ENCODE measurements at regions not wholly inside any gene's neighbourhood (a gene's known extent, or its start where the extent isn't known, plus 50 kb on each side); places are given as distances from the start of the nearest gene placed in this dataset.

- TF ChIP-seq EZH2 (IDR thresholded peaks at IDR 0.05; ENCODE audit: borderline replicate concordance, low read length), result no peak
- TF ChIP-seq CTCF (conservative IDR thresholded peaks at IDR 0.05 in 1 of 2, IDR thresholded peaks at IDR 0.05 in 1 of 2; ENCODE audit: extremely low read depth in 1 of 2, insufficient read depth in 1 of 2, low read depth in 1 of 2, low read length in 2 of 2), result no peak
Observed at GRCh38 chr3:96012939-96013338, 801.5 kb upstream of the EPHA6 start.

All from mammary epithelial cell (primary cell).